Keratinocyte (primary cell): ENCODE measurements at regions not wholly inside any gene's neighbourhood (a gene's known extent, or its start where the extent isn't known, plus 50 kb on each side); places are given as distances from the start of the nearest gene placed in this dataset.

Experiments
- EZH2 ChIP-seq: IDR thresholded peaks from one replicate; pipeline ENCODE4 v1.6.1; 2012; ENCODE audit warnings: inconsistent platforms, mild to moderate bottlenecking, low read length, moderate library complexity
- TF ChIP-seq, protein P1 (sequence below), 3 experiments: IDR thresholded peaks in 1 of 3; conservative IDR thresholded peaks in 1 of 3; optimal IDR thresholded peaks in 1 of 3; 2 replicates in 2 of 3; 3 replicates in 1 of 3; pipeline versions ENCODE3 to v1.5.1; 2011; ENCODE audit warnings: low read length in 3 of 3, mild to moderate bottlenecking in 3 of 3, moderate library complexity in 2 of 3, control low read depth in 1 of 3, inconsistent platforms in 1 of 3; ENCODE audit not compliant: insufficient read depth in 2 of 3; ENCODE audit errors: extremely low read depth in 1 of 3

DNA sequence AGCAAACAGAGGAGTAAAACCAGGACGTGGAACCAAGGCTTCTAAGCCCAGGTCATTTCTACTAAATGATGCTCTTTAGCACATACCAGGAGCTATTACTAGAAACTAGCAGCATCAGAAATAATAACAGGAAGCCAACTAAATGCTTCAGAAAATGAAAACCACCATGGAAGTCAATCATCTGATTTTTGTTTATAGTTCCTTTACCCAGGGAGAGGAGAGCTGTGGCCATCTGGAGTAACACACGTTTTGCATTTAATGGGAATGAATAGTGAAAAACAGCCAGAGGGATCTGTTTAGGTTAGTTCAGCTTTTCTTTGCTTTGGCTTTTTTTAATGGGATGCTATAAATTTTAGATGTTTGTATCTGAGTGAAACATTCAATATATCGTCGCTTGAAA is 250.7 kb upstream of the ARHGAP20 start:
- TF ChIP-seq, protein P1, sequence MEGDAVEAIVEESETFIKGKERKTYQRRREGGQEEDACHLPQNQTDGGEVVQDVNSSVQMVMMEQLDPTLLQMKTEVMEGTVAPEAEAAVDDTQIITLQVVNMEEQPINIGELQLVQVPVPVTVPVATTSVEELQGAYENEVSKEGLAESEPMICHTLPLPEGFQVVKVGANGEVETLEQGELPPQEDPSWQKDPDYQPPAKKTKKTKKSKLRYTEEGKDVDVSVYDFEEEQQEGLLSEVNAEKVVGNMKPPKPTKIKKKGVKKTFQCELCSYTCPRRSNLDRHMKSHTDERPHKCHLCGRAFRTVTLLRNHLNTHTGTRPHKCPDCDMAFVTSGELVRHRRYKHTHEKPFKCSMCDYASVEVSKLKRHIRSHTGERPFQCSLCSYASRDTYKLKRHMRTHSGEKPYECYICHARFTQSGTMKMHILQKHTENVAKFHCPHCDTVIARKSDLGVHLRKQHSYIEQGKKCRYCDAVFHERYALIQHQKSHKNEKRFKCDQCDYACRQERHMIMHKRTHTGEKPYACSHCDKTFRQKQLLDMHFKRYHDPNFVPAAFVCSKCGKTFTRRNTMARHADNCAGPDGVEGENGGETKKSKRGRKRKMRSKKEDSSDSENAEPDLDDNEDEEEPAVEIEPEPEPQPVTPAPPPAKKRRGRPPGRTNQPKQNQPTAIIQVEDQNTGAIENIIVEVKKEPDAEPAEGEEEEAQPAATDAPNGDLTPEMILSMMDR (optimal IDR thresholded peaks at IDR 0.05 in 1 of 3, IDR thresholded peaks at IDR 0.05 in 1 of 3, conservative IDR thresholded peaks at IDR 0.05 in 1 of 3; ENCODE audit: extremely low read depth in 1 of 3, insufficient read depth in 2 of 3, low read length in 3 of 3) = no peak
- TF ChIP-seq EZH2 = no peak
